H1 (cell line): ENCODE measurements at regions not wholly inside any gene's neighbourhood (a gene's known extent, or its start where the extent isn't known, plus 50 kb on each side); places are given as distances from the start of the nearest gene placed in this dataset.

Source experiments
- CTCF ChIA-PET: fragments of 300-600 bp; sonication (Branson Sonifier 250); formaldehyde crosslinking; loops from one replicate; lab custom pipeline; 2021; ENCODE audit not compliant: partially characterized antibody; lab: Charles Lee
- POLR2A ChIA-PET: fragments of 300-600 bp; sonication (Branson Sonifier 250); formaldehyde crosslinking; loops from one replicate; lab custom pipeline; 2021; ENCODE audit warnings: inconsistent platforms; ENCODE audit not compliant: partially characterized antibody; lab: Charles Lee
- DNase-seq, 2 experiments: peaks; one replicate each; pipeline versions ENCODE4 v3.0.0 to v3.0.0-alpha.2; 2010 to 2022; ENCODE audit warnings: low spot score in 2 of 2, low read depth in 1 of 2, mixed read lengths in 1 of 2
- FAIRE-seq: peaks from 2 replicates; lab custom pipeline; 2011; peaks lifted over from hg19 to GRCh38; lab: Jason Lieb, UNC
- H2AFZ ChIP-seq: 2 replicates; pipeline ENCODE4 v1.8.1; 2012; ENCODE audit warnings: low read length, inconsistent platforms
- H2AK5ac ChIP-seq: 2 replicates; pipeline ENCODE4 v1.6.1; 2013; ENCODE audit warnings: low read depth, low read length
- H2BK120ac ChIP-seq: replicated peaks from 2 replicates; pipeline ENCODE3; 2013; ENCODE audit warnings: low read depth, low read length, inconsistent platforms
- H2BK12ac ChIP-seq: 2 replicates; pipeline ENCODE4 v1.6.1; 2013; ENCODE audit warnings: low read depth, low read length
- H2BK15ac ChIP-seq: 2 replicates; pipeline ENCODE4 v1.6.1; 2013; ENCODE audit warnings: low read length
- H2BK20ac ChIP-seq: 2 replicates; pipeline ENCODE4 v1.6.1; 2013; ENCODE audit warnings: low read length
- H2BK5ac ChIP-seq: 2 replicates; pipeline ENCODE4 v1.6.1; 2013; ENCODE audit warnings: low read depth, low read length
- H3K14ac ChIP-seq: 2 replicates; pipeline ENCODE4 v1.6.1; 2013; ENCODE audit warnings: inconsistent platforms; ENCODE audit not compliant: insufficient read length
- H3K18ac ChIP-seq: 2 replicates; pipeline ENCODE4 v1.6.1; 2013; ENCODE audit warnings: low read length; ENCODE audit errors: extremely low read depth
- H3K23ac ChIP-seq: 2 replicates; pipeline ENCODE4 v1.6.1; 2013; ENCODE audit warnings: inconsistent platforms; ENCODE audit not compliant: insufficient read length
- H3K23me2 ChIP-seq: 2 replicates; pipeline ENCODE4 v1.6.1; 2013; ENCODE audit warnings: low read depth, low read length
- H3K27ac ChIP-seq: 2 replicates; pipeline ENCODE4 v1.6.1; 2011; ENCODE audit warnings: low read depth, low read length, inconsistent platforms
- H3K27me3 ChIP-seq, 4 experiments: replicated peaks in 1 of 4; 1 replicate in 1 of 4; 2 replicates in 3 of 4; pipeline versions ENCODE4 v1.6.1 to v1.8.1; 2011 to 2013; ENCODE audit warnings: low read length in 3 of 4, mild to moderate bottlenecking in 3 of 4, inconsistent platforms in 2 of 4, mixed read lengths in 2 of 4, moderate library complexity in 1 of 4; ENCODE audit not compliant: control insufficient read depth in 3 of 4, insufficient read depth in 3 of 4; ENCODE audit errors: extremely low read depth in 1 of 4
- H3K36me3 ChIP-seq, 4 experiments: 2 replicates each; pipeline versions ENCODE4 v1.6.1 to v1.8.1; 2011 to 2013; ENCODE audit warnings: mild to moderate bottlenecking in 4 of 4, low read length in 3 of 4, moderate library complexity in 2 of 4, control low read depth in 1 of 4, inconsistent platforms in 1 of 4; ENCODE audit not compliant: insufficient read depth in 4 of 4, control insufficient read depth in 2 of 4
- H3K4ac ChIP-seq: replicated peaks from 2 replicates; pipeline ENCODE3; 2013; ENCODE audit warnings: low read length, low read depth, mixed read lengths, inconsistent platforms; ENCODE audit not compliant: insufficient read length
- H3K4me1 ChIP-seq, 4 experiments: replicated peaks in 1 of 4; 1 replicate in 1 of 4; 2 replicates in 3 of 4; pipeline versions ENCODE4 v1.6.1 to v1.8.1; 2011 to 2013; ENCODE audit warnings: low read length in 3 of 4, inconsistent platforms in 2 of 4, mixed read lengths in 1 of 4; ENCODE audit not compliant: insufficient read depth in 4 of 4, control insufficient read depth in 3 of 4
- H3K4me2 ChIP-seq, 2 experiments: 2 replicates each; pipeline versions ENCODE4 v1.6.1 to v1.8.1; 2011 to 2013; ENCODE audit warnings: low read depth in 2 of 2, low read length in 2 of 2, control low read depth in 1 of 2, inconsistent platforms in 1 of 2, mild to moderate bottlenecking in 1 of 2; ENCODE audit not compliant: insufficient read depth in 1 of 2
- H3K4me3 ChIP-seq, 4 experiments: fragments of 200-600, 300-600 bp in 1 of 4; sonication (generic), shearing (Covaris generic), sonication (Bioruptor Twin) in 1 of 4; 2 replicates each; pipeline versions ENCODE4 v1.5.1 to v1.8.1; 2011 to 2016; ENCODE audit warnings: low read length in 4 of 4, low read depth in 3 of 4, control low read depth in 2 of 4, inconsistent platforms in 2 of 4, mild to moderate bottlenecking in 2 of 4, mixed read lengths in 1 of 4, moderate library complexity in 1 of 4; ENCODE audit not compliant: insufficient read depth in 2 of 4; ENCODE audit errors: extremely low read depth in 1 of 4
- H3K56ac ChIP-seq: replicated peaks from 2 replicates; pipeline ENCODE3; 2013; ENCODE audit warnings: low read depth, mild to moderate bottlenecking, mixed read lengths, low read length, inconsistent platforms; ENCODE audit not compliant: insufficient read length
- H3K79me1 ChIP-seq: 2 replicates; pipeline ENCODE4 v1.6.1; 2013; ENCODE audit warnings: low read depth, low read length, control low read depth
- H3K79me2 ChIP-seq, 2 experiments: 2 replicates each; pipeline versions ENCODE4 v1.6.1 to v1.8.1; 2012 to 2013; ENCODE audit warnings: low read length in 2 of 2, mild to moderate bottlenecking in 2 of 2, inconsistent platforms in 1 of 2; ENCODE audit not compliant: insufficient read depth in 2 of 2, control insufficient read depth in 1 of 2
- H3K9ac ChIP-seq, 4 experiments: replicated peaks in 1 of 4; 1 replicate in 1 of 4; 2 replicates in 3 of 4; pipeline versions ENCODE4 v1.6.1 to v1.8.1; 2011 to 2013; ENCODE audit warnings: low read depth in 3 of 4, low read length in 3 of 4, control low read depth in 2 of 4, mild to moderate bottlenecking in 2 of 4, moderate library complexity in 2 of 4, inconsistent platforms in 1 of 4; ENCODE audit errors: extremely low read depth in 1 of 4
- H3K9me3 ChIP-seq, 2 experiments: 2 replicates each; pipeline versions ENCODE4 v1.6.1 to v1.8.1; 2012 to 2013; ENCODE audit warnings: mild to moderate bottlenecking in 2 of 2, moderate library complexity in 2 of 2, control low read depth in 1 of 2, inconsistent platforms in 1 of 2, low read depth in 1 of 2, low read length in 1 of 2, mixed read lengths in 1 of 2; ENCODE audit not compliant: insufficient read depth in 2 of 2
- H4K20me1 ChIP-seq, 2 experiments: replicated peaks in 1 of 2; 2 replicates each; pipeline versions ENCODE3 to v1.8.1; 2011 to 2013; ENCODE audit warnings: inconsistent platforms in 2 of 2, low read length in 2 of 2, mild to moderate bottlenecking in 1 of 2; ENCODE audit not compliant: insufficient read depth in 2 of 2, control insufficient read depth in 1 of 2
- H4K5ac ChIP-seq: 2 replicates; pipeline ENCODE4 v1.6.1; 2013; ENCODE audit warnings: low read length, low read depth, mixed read lengths, inconsistent platforms; ENCODE audit not compliant: insufficient read length
- H4K8ac ChIP-seq: 2 replicates; pipeline ENCODE4 v1.8.0; 2013; ENCODE audit warnings: mild to moderate bottlenecking, moderate library complexity, low read length, inconsistent platforms; ENCODE audit not compliant: insufficient read depth; ENCODE audit errors: extremely low read depth
- H4K91ac ChIP-seq: replicated peaks from 2 replicates; pipeline ENCODE3; 2013; ENCODE audit warnings: low read length, mixed read lengths, inconsistent platforms; ENCODE audit not compliant: insufficient read length
- KDM1A ChIP-seq: fragments of 200-600, 300-600 bp; sonication (generic); IDR thresholded peaks from 2 replicates; pipeline ENCODE4 v1.7.1; 2016; ENCODE audit warnings: mild to moderate bottlenecking, low read length, borderline replicate concordance
- SIX5 ChIP-seq: IDR thresholded peaks from 2 replicates; pipeline ENCODE4 v1.6.1; 2011; ENCODE audit warnings: mild to moderate bottlenecking, low read depth, low read length
- WGBS, 2 experiments: shearing (Covaris generic) in 1 of 2; methylation state at CpG; one replicate each; pipeline versions ENCODE4 v1.1.6 to v1.1.7; 2013 to 2015; ENCODE audit warnings: low lambda C conversion rate in 2 of 2, mixed read lengths in 2 of 2, inconsistent platforms in 1 of 2, low coverage in 1 of 2, missing lambda C conversion rate in 1 of 2; ENCODE audit not compliant: insufficient replicate concordance in 2 of 2, insufficient coverage in 1 of 2, insufficient read length in 1 of 2; ENCODE audit errors: extremely low coverage in 1 of 2, missing lambda C conversion rate in 1 of 2; 5-methylcytosine and 5-hydroxymethylcytosine counted together

- Histone ChIP-seq H3K23ac (no peak overlapping the region), H3K14ac (no peak overlapping the region), H3K9me3 (no peaks in the 10 kb centered on the region), H4K91ac (no peak overlapping the region), H2BK20ac (peak overlapping the region; percentile 80), H2AFZ (no peak overlapping the region), H2BK12ac (peak overlapping the region; percentile 98; the same call in 1 of the 2 replicates), H3K4ac (no peak overlapping the region), H4K8ac (peak overlapping the region; percentile 57; the same call in 1 of the 2 replicates), H2BK15ac (0 out of 2 replicates have a peak overlapping the region, but pooled peaks have one; percentile 61), H3K27me3 (no peaks in the 10 kb centered on the region), H3K27ac (no peak overlapping the region), H4K5ac (no peak overlapping the region), H3K4me1 (peaks cover 0 to 15% (median 5%) of the 10 kb centered on the region in 4 experiments; a peak in 6 of 7 replicates), H4K20me1 (no peaks in the 10 kb centered on the region), H3K4me2 (no peak overlapping the region), H3K23me2 (no peaks in the 10 kb centered on the region; the same call in 1 of the 2 replicates), H3K56ac (no peak overlapping the region), H3K36me3 (no peaks in the 10 kb centered on the region), H3K79me2 (no peaks in the 10 kb centered on the region), H3K18ac (no peak overlapping the region), H3K9ac (no peak overlapping the region), H2BK5ac (no peak overlapping the region), H2BK120ac (no peak overlapping the region), H2AK5ac (no peak overlapping the region), H3K79me1 (no peaks in the 10 kb centered on the region), H3K4me3 (no peak overlapping the region)
- DNase-seq, result no peak
- 91% methylated on average over 5 of the region's 5 CpGs; no CpG with 5 or more reads in 1 of the 2 experiments for WGBS, 2 experiments
- TF ChIP-seq SIX5 (no peak), KDM1A (0 out of 2 replicates have a peak, but pooled peaks have one; percentile 20)
- ChIA-PET POLR2A (interaction anchor here (1.0 kb wide), 1 partner anchor 112 kb away, joined by 3 read pairs; no protein-coding TSS in a partner anchor), CTCF (interaction anchor here (0.9 to 1.9 kb wide), 4 partner anchors 10 to 163 kb away, joined by 3 to 6 read pairs (median 4); no protein-coding TSS in a partner anchor)
- no peak for FAIRE-seq
These were observed 74.1 kb downstream of the LYZL2 start for GRCh38 chr10:30555465-30555864.
